Brain microvascular endothelial cell (primary cell): ENCODE measurements at regions not wholly inside any gene's neighbourhood (a gene's known extent, or its start where the extent isn't known, plus 50 kb on each side); places are given as distances from the start of the nearest gene placed in this dataset.

Source experiments
- DNase-seq: peaks from one replicate; pipeline ENCODE4 v3.0.0-alpha.2; 2020
- H3K27ac ChIP-seq: fragments of 250-450 bp; sonication (Bioruptor Pico); 2 replicates; pipeline ENCODE4 v1.5.1; 2020; ENCODE audit warnings: mild to moderate bottlenecking, moderate library complexity
- H3K27me3 ChIP-seq: fragments of 250-450 bp; sonication (Bioruptor Pico); replicated peaks from 2 replicates; pipeline ENCODE4 v1.5.1; 2020; ENCODE audit warnings: mild to moderate bottlenecking
- H3K36me3 ChIP-seq: fragments of 250-450 bp; sonication (Bioruptor Pico); replicated peaks from 2 replicates; pipeline ENCODE4 v1.5.1; 2020; ENCODE audit warnings: mild to moderate bottlenecking
- H3K4me3 ChIP-seq: 2 replicates; pipeline ENCODE4 v1.5.1; 2011; ENCODE audit warnings: low read depth, mild to moderate bottlenecking, control low read depth, low read length, moderate library complexity
- CTCF ChIP-seq: IDR thresholded peaks from 2 replicates; pipeline ENCODE4 v1.5.1; 2011; ENCODE audit warnings: low read depth, mild to moderate bottlenecking, moderate library complexity, low read length, control low read depth, inconsistent platforms; ENCODE audit errors: missing control alignments
- in situ Hi-C: cut with HindIII; loops from 2 replicates; pipeline ENCODE4 v1.10.0; 2017; ENCODE audit warnings: low sequenced_read_pairs, low pct_ligation_motif_present

- H3K27me3 ChIP-seq: no peaks in the 10 kb centered on the region
- DNase-seq: no peak
- in situ Hi-C loops: no loop called here
- no peak overlapping the region for H3K27ac ChIP-seq
- TF ChIP-seq CTCF: no peak
- no peaks in the 10 kb centered on the region for H3K36me3 ChIP-seq
- no peak overlapping the region for H3K4me3 ChIP-seq
Measured at GRCh38 chr15:62818691-62819090, 223.9 kb upstream of the TPM1 start.

- no peak for DNase-seq
- in situ Hi-C loops: no loop called here
- TF ChIP-seq CTCF: no peak
- Histone ChIP-seq H3K27ac (no peak overlapping the region), H3K4me3 (no peak overlapping the region), H3K36me3 (no peaks in the 10 kb centered on the region), H3K27me3 (no peaks in the 10 kb centered on the region)
Measured at GRCh38 chr15:62821384-62822131, 221.0 kb upstream of the TPM1 start.

- no peak overlapping the region for H3K4me3 ChIP-seq
- no peak for TF ChIP-seq CTCF
- no peak for DNase-seq
- no peaks in the 10 kb centered on the region for H3K27me3 ChIP-seq
- in situ Hi-C loops: no loop called here
- no peaks in the 10 kb centered on the region for H3K36me3 ChIP-seq
- H3K27ac ChIP-seq: no peak overlapping the region
Measured at GRCh38 chr15:62822228-62822627, 220.3 kb upstream of the TPM1 start.

GRCh38 chr15:62823561-62823960 lies 219.0 kb upstream of the TPM1 start:
- in situ Hi-C loops: no loop called here
- no peak for DNase-seq
- Histone ChIP-seq H3K27me3 (no peaks in the 10 kb centered on the region), H3K27ac (no peak overlapping the region), H3K4me3 (no peak overlapping the region), H3K36me3 (no peaks in the 10 kb centered on the region)
- TF ChIP-seq CTCF: no peak

GRCh38 chr15:62824111-62825015 lies 218.2 kb upstream of the TPM1 start:
- Histone ChIP-seq H3K27ac (peak overlapping the region; percentile 21), H3K4me3 (no peak overlapping the region)
- peak; percentile 62 for DNase-seq

More at GRCh38 chr15:62824111-62825015, 218.2 kb upstream of the TPM1 start:
- TF ChIP-seq CTCF: no peak
- H3K27me3 ChIP-seq: no peaks in the 10 kb centered on the region
- no peaks in the 10 kb centered on the region for H3K36me3 ChIP-seq
- in situ Hi-C loops: no loop called here
